ENCODE measurements at regions not wholly inside any gene's neighbourhood (a gene's known extent, or its start where the extent isn't known, plus 50 kb on each side); places are given as distances from the start of the nearest gene placed in this dataset.

DNA sequence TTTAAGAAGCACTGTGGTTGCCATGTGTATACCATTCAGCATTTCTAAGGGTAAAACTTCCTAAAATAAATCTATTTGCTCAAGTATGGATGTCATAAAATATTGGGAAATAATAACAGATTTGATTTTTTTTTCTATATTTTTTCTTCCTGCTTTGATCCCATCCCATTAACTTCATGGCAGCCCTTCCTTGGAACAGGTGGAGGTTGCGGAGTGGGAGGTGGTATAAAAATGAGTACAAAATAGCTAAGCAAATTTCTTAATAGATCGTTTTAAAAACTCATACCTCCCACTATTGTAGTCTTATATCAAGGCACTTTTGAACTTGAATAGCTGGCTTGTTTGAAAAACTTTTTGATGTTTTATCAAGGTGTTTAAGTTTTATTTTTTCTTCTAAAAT is 152.1 kb upstream of the KYNU start:
- intact Hi-C loops (cut with DNase I): no loop called here
- no peak for ATAC-seq
- H3K4me3 ChIP-seq: no peak overlapping the region
- no peaks in the 10 kb centered on the region for H3K27me3 ChIP-seq (ENCODE audit: insufficient read depth in 3 of 3, low read length in 2 of 3)
- WGBS, 3 donors: 88 to 95% (median 91%) methylated on average over 2 of the region's 2 CpGs
- TF ChIP-seq, protein P1, sequence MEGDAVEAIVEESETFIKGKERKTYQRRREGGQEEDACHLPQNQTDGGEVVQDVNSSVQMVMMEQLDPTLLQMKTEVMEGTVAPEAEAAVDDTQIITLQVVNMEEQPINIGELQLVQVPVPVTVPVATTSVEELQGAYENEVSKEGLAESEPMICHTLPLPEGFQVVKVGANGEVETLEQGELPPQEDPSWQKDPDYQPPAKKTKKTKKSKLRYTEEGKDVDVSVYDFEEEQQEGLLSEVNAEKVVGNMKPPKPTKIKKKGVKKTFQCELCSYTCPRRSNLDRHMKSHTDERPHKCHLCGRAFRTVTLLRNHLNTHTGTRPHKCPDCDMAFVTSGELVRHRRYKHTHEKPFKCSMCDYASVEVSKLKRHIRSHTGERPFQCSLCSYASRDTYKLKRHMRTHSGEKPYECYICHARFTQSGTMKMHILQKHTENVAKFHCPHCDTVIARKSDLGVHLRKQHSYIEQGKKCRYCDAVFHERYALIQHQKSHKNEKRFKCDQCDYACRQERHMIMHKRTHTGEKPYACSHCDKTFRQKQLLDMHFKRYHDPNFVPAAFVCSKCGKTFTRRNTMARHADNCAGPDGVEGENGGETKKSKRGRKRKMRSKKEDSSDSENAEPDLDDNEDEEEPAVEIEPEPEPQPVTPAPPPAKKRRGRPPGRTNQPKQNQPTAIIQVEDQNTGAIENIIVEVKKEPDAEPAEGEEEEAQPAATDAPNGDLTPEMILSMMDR (IDR thresholded peaks at IDR 0.05): no peak
- no peaks in the 10 kb centered on the region for H3K9me3 ChIP-seq
- H3K27ac ChIP-seq: no peak overlapping the region
- no peaks in the 10 kb centered on the region for H3K36me3 ChIP-seq (ENCODE audit: insufficient read depth in 1 of 2, low read depth in 1 of 2)
- no peak for DNase-seq
- no peaks in the 10 kb centered on the region for H3K4me1 ChIP-seq

DNA sequence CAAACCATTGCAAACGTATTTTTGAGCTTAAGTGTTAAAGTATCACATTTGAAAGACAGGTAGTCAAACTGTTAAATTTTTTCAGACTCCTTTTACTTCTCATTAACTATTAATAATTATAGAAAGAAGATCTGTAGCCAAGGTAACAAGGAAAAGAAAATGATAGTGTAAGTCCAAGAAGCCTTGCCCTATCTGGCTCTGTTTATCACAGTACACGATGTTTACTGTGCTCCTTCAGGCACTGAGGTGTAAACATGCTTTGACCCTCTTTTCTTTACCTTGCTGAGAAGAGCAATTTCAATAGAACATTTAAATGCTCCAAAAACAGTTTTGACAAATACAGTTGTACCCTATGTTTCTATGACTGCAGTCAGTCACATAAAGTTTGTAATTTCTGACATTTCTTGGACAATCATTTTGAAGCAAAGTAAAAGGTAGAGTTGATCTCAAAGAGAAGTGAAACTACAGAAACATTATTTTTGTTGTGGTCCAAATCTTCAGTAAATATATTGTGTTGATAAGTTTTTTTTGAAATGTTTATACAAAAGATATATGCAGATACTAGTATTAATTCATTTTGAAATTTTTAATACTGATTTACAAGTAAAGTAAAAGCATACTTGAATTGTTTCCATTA is 152.6 kb upstream of the KYNU start:
- no peak for DNase-seq
- intact Hi-C loops (cut with DNase I): no loop called here
- no peak overlapping the region for H3K27ac ChIP-seq

DNA sequence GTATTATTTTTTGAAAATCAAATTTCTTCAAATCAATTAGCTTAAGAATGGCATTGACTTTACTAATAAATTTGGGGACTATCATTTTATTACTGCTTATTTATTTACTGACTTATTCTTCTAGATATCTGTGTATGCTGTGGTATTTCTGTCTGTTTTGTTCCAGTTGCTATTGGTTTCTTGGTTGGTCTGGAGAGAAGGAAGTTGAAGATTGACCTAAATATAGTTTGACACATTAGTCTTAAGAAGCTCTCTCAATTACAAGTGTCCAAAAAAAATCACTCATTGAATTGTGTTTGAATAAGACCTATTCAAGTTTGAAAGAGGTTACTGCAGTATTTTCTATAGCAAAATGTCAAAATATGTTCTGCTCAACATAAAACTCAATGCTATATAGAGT is 153.3 kb upstream of the KYNU start:
- intact Hi-C loops (cut with DNase I): no loop called here
- no peak for ATAC-seq
- H3K9me3 ChIP-seq: no peaks in the 10 kb centered on the region
- H3K27me3 ChIP-seq (ENCODE audit: insufficient read depth in 3 of 3, low read length in 2 of 3): no peaks in the 10 kb centered on the region
- no peaks in the 10 kb centered on the region for H3K36me3 ChIP-seq (ENCODE audit: insufficient read depth in 1 of 2, low read depth in 1 of 2)
- no peaks in the 10 kb centered on the region for H3K4me1 ChIP-seq
- TF ChIP-seq, protein P1 (IDR thresholded peaks at IDR 0.05): no peak
- DNase-seq: no peak
- H3K4me3 ChIP-seq: no peak overlapping the region
- no peak overlapping the region for H3K27ac ChIP-seq

More for the DNA sequence above, 152.6 kb upstream of the KYNU start:
- no peaks in the 10 kb centered on the region for H3K36me3 ChIP-seq (ENCODE audit: insufficient read depth in 1 of 2, low read depth in 1 of 2)
- ATAC-seq: no peak
- H3K4me3 ChIP-seq: no peak overlapping the region
- TF ChIP-seq, protein P1 (IDR thresholded peaks at IDR 0.05): no peak
- WGBS, 3 donors: 65 to 75% (median 71%) methylated on average over 2 of the region's 2 CpGs
- H3K27me3 ChIP-seq (ENCODE audit: insufficient read depth in 3 of 3, low read length in 2 of 3): no peaks in the 10 kb centered on the region
- H3K4me1 ChIP-seq: no peaks in the 10 kb centered on the region
- no peaks in the 10 kb centered on the region for H3K9me3 ChIP-seq

DNA sequence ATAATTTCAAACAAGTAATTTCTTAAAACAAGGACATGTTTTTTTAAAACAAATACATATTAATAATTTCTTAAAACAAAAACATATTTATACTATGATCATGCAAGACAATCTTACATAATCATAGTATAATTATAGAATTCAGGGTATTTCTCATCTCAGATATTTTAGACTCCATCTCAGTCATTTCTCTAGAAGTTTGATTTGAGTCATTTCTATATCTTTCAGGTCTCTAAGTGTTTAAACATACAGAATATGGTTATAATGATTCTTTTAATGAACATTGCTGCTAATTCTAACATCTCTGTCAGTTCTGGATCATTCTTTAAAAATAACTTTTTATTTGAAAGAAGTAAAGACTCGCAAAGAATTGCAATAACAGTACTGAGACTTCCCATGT is 154.2 kb upstream of the KYNU start:
- Histone ChIP-seq H3K36me3 (ENCODE audit: insufficient read depth in 1 of 2, low read depth in 1 of 2) (no peaks in the 10 kb centered on the region), H3K4me1 (no peaks in the 10 kb centered on the region), H3K27ac (no peak overlapping the region), H3K27me3 (ENCODE audit: insufficient read depth in 3 of 3, low read length in 2 of 3) (no peaks in the 10 kb centered on the region), H3K4me3 (no peak overlapping the region), H3K9me3 (no peaks in the 10 kb centered on the region)
- no peak for DNase-seq
- no peak for ATAC-seq
- intact Hi-C loops (cut with DNase I): no loop called here
- 88 to 100% (median 90%) methylated on average over 1 of the region's 1 CpG for WGBS, 3 donors
- TF ChIP-seq, protein P1 (IDR thresholded peaks at IDR 0.05): no peak

DNA sequence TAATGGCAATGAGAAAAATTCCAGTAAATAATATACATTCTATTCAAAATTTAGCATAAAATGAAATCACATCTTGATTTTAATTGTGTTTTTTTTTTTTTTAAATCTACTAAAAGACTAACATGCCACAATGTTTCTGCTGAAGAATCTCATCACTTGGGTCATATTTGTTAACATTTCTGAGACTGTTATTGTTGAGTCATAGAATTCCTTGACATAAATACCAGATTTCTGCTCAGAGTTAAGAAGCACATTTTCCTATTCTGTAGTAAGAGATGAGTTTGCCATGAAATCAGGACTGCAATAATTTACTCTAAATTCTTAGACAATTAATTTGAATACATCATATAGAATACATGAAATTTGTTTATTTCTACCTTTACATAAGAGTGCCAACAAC is 154.9 kb upstream of the KYNU start:
- Histone ChIP-seq H3K27ac (no peak overlapping the region), H3K27me3 (ENCODE audit: insufficient read depth in 3 of 3, low read length in 2 of 3) (no peaks in the 10 kb centered on the region), H3K9me3 (no peaks in the 10 kb centered on the region), H3K4me3 (no peak overlapping the region), H3K36me3 (ENCODE audit: insufficient read depth in 1 of 2, low read depth in 1 of 2) (no peaks in the 10 kb centered on the region), H3K4me1 (no peaks in the 10 kb centered on the region)
- DNase-seq: no peak
- intact Hi-C loops (cut with DNase I): no loop called here
- TF ChIP-seq, protein P1 (IDR thresholded peaks at IDR 0.05): no peak
- ATAC-seq: no peak
